H1 (cell line): ENCODE measurements at regions not wholly inside any gene's neighbourhood (a gene's known extent, or its start where the extent isn't known, plus 50 kb on each side); places are given as distances from the start of the nearest gene placed in this dataset.

Experiments used
- CTCF ChIA-PET: fragments of 300-600 bp; sonication (Branson Sonifier 250); formaldehyde crosslinking; loops from one replicate; lab custom pipeline; 2021; ENCODE audit not compliant: partially characterized antibody; lab: Charles Lee
- POLR2A ChIA-PET: fragments of 300-600 bp; sonication (Branson Sonifier 250); formaldehyde crosslinking; loops from one replicate; lab custom pipeline; 2021; ENCODE audit warnings: inconsistent platforms; ENCODE audit not compliant: partially characterized antibody; lab: Charles Lee
- DNase-seq, 2 experiments: peaks; one replicate each; pipeline versions ENCODE4 v3.0.0 to v3.0.0-alpha.2; 2010 to 2022; ENCODE audit warnings: low spot score in 2 of 2, low read depth in 1 of 2, mixed read lengths in 1 of 2
- FAIRE-seq: peaks from 2 replicates; lab custom pipeline; 2011; peaks lifted over from hg19 to GRCh38; lab: Jason Lieb, UNC
- H2AFZ ChIP-seq: 2 replicates; pipeline ENCODE4 v1.8.1; 2012; ENCODE audit warnings: low read length, inconsistent platforms
- H2AK5ac ChIP-seq: 2 replicates; pipeline ENCODE4 v1.6.1; 2013; ENCODE audit warnings: low read depth, low read length
- H2BK120ac ChIP-seq: replicated peaks from 2 replicates; pipeline ENCODE3; 2013; ENCODE audit warnings: low read depth, low read length, inconsistent platforms
- H2BK12ac ChIP-seq: 2 replicates; pipeline ENCODE4 v1.6.1; 2013; ENCODE audit warnings: low read depth, low read length
- H2BK15ac ChIP-seq: 2 replicates; pipeline ENCODE4 v1.6.1; 2013; ENCODE audit warnings: low read length
- H2BK20ac ChIP-seq: 2 replicates; pipeline ENCODE4 v1.6.1; 2013; ENCODE audit warnings: low read length
- H2BK5ac ChIP-seq: 2 replicates; pipeline ENCODE4 v1.6.1; 2013; ENCODE audit warnings: low read depth, low read length
- H3K14ac ChIP-seq: 2 replicates; pipeline ENCODE4 v1.6.1; 2013; ENCODE audit warnings: inconsistent platforms; ENCODE audit not compliant: insufficient read length
- H3K18ac ChIP-seq: 2 replicates; pipeline ENCODE4 v1.6.1; 2013; ENCODE audit warnings: low read length; ENCODE audit errors: extremely low read depth
- H3K23ac ChIP-seq: 2 replicates; pipeline ENCODE4 v1.6.1; 2013; ENCODE audit warnings: inconsistent platforms; ENCODE audit not compliant: insufficient read length
- H3K23me2 ChIP-seq: 2 replicates; pipeline ENCODE4 v1.6.1; 2013; ENCODE audit warnings: low read depth, low read length
- H3K27ac ChIP-seq: 2 replicates; pipeline ENCODE4 v1.6.1; 2011; ENCODE audit warnings: low read depth, low read length, inconsistent platforms
- H3K27me3 ChIP-seq, 4 experiments: replicated peaks in 1 of 4; 1 replicate in 1 of 4; 2 replicates in 3 of 4; pipeline versions ENCODE4 v1.6.1 to v1.8.1; 2011 to 2013; ENCODE audit warnings: low read length in 3 of 4, mild to moderate bottlenecking in 3 of 4, inconsistent platforms in 2 of 4, mixed read lengths in 2 of 4, moderate library complexity in 1 of 4; ENCODE audit not compliant: control insufficient read depth in 3 of 4, insufficient read depth in 3 of 4; ENCODE audit errors: extremely low read depth in 1 of 4
- H3K36me3 ChIP-seq, 4 experiments: 2 replicates each; pipeline versions ENCODE4 v1.6.1 to v1.8.1; 2011 to 2013; ENCODE audit warnings: mild to moderate bottlenecking in 4 of 4, low read length in 3 of 4, moderate library complexity in 2 of 4, control low read depth in 1 of 4, inconsistent platforms in 1 of 4; ENCODE audit not compliant: insufficient read depth in 4 of 4, control insufficient read depth in 2 of 4
- H3K4ac ChIP-seq: replicated peaks from 2 replicates; pipeline ENCODE3; 2013; ENCODE audit warnings: low read length, low read depth, mixed read lengths, inconsistent platforms; ENCODE audit not compliant: insufficient read length
- H3K4me1 ChIP-seq, 4 experiments: replicated peaks in 1 of 4; 1 replicate in 1 of 4; 2 replicates in 3 of 4; pipeline versions ENCODE4 v1.6.1 to v1.8.1; 2011 to 2013; ENCODE audit warnings: low read length in 3 of 4, inconsistent platforms in 2 of 4, mixed read lengths in 1 of 4; ENCODE audit not compliant: insufficient read depth in 4 of 4, control insufficient read depth in 3 of 4
- H3K4me2 ChIP-seq, 2 experiments: 2 replicates each; pipeline versions ENCODE4 v1.6.1 to v1.8.1; 2011 to 2013; ENCODE audit warnings: low read depth in 2 of 2, low read length in 2 of 2, control low read depth in 1 of 2, inconsistent platforms in 1 of 2, mild to moderate bottlenecking in 1 of 2; ENCODE audit not compliant: insufficient read depth in 1 of 2
- H3K4me3 ChIP-seq, 4 experiments: fragments of 200-600, 300-600 bp in 1 of 4; sonication (generic), shearing (Covaris generic), sonication (Bioruptor Twin) in 1 of 4; 2 replicates each; pipeline versions ENCODE4 v1.5.1 to v1.8.1; 2011 to 2016; ENCODE audit warnings: low read length in 4 of 4, low read depth in 3 of 4, control low read depth in 2 of 4, inconsistent platforms in 2 of 4, mild to moderate bottlenecking in 2 of 4, mixed read lengths in 1 of 4, moderate library complexity in 1 of 4; ENCODE audit not compliant: insufficient read depth in 2 of 4; ENCODE audit errors: extremely low read depth in 1 of 4
- H3K56ac ChIP-seq: replicated peaks from 2 replicates; pipeline ENCODE3; 2013; ENCODE audit warnings: low read depth, mild to moderate bottlenecking, mixed read lengths, low read length, inconsistent platforms; ENCODE audit not compliant: insufficient read length
- H3K79me1 ChIP-seq: 2 replicates; pipeline ENCODE4 v1.6.1; 2013; ENCODE audit warnings: low read depth, low read length, control low read depth
- H3K79me2 ChIP-seq, 2 experiments: 2 replicates each; pipeline versions ENCODE4 v1.6.1 to v1.8.1; 2012 to 2013; ENCODE audit warnings: low read length in 2 of 2, mild to moderate bottlenecking in 2 of 2, inconsistent platforms in 1 of 2; ENCODE audit not compliant: insufficient read depth in 2 of 2, control insufficient read depth in 1 of 2
- H3K9ac ChIP-seq, 4 experiments: replicated peaks in 1 of 4; 1 replicate in 1 of 4; 2 replicates in 3 of 4; pipeline versions ENCODE4 v1.6.1 to v1.8.1; 2011 to 2013; ENCODE audit warnings: low read depth in 3 of 4, low read length in 3 of 4, control low read depth in 2 of 4, mild to moderate bottlenecking in 2 of 4, moderate library complexity in 2 of 4, inconsistent platforms in 1 of 4; ENCODE audit errors: extremely low read depth in 1 of 4
- H3K9me3 ChIP-seq, 2 experiments: 2 replicates each; pipeline versions ENCODE4 v1.6.1 to v1.8.1; 2012 to 2013; ENCODE audit warnings: mild to moderate bottlenecking in 2 of 2, moderate library complexity in 2 of 2, control low read depth in 1 of 2, inconsistent platforms in 1 of 2, low read depth in 1 of 2, low read length in 1 of 2, mixed read lengths in 1 of 2; ENCODE audit not compliant: insufficient read depth in 2 of 2
- H4K20me1 ChIP-seq, 2 experiments: replicated peaks in 1 of 2; 2 replicates each; pipeline versions ENCODE3 to v1.8.1; 2011 to 2013; ENCODE audit warnings: inconsistent platforms in 2 of 2, low read length in 2 of 2, mild to moderate bottlenecking in 1 of 2; ENCODE audit not compliant: insufficient read depth in 2 of 2, control insufficient read depth in 1 of 2
- H4K5ac ChIP-seq: 2 replicates; pipeline ENCODE4 v1.6.1; 2013; ENCODE audit warnings: low read length, low read depth, mixed read lengths, inconsistent platforms; ENCODE audit not compliant: insufficient read length
- H4K8ac ChIP-seq: 2 replicates; pipeline ENCODE4 v1.8.0; 2013; ENCODE audit warnings: mild to moderate bottlenecking, moderate library complexity, low read length, inconsistent platforms; ENCODE audit not compliant: insufficient read depth; ENCODE audit errors: extremely low read depth
- H4K91ac ChIP-seq: replicated peaks from 2 replicates; pipeline ENCODE3; 2013; ENCODE audit warnings: low read length, mixed read lengths, inconsistent platforms; ENCODE audit not compliant: insufficient read length
- JUN ChIP-seq: IDR thresholded peaks from 2 replicates; pipeline ENCODE4 v1.6.1; 2011; ENCODE audit warnings: low read depth, mild to moderate bottlenecking, improper control_type of control experiment, low read length
- JUND ChIP-seq: IDR thresholded peaks from 2 replicates; pipeline ENCODE4 v1.6.1; 2011; ENCODE audit warnings: mild to moderate bottlenecking, improper control_type of control experiment, low read length
- KDM1A ChIP-seq: fragments of 200-600, 300-600 bp; sonication (generic); IDR thresholded peaks from 2 replicates; pipeline ENCODE4 v1.7.1; 2016; ENCODE audit warnings: mild to moderate bottlenecking, low read length, borderline replicate concordance
- TAF1 ChIP-seq: IDR thresholded peaks from 2 replicates; pipeline ENCODE4 v1.6.1; 2011; ENCODE audit warnings: mild to moderate bottlenecking, low read depth, low read length
- WGBS, 2 experiments: shearing (Covaris generic) in 1 of 2; methylation state at CpG; one replicate each; pipeline versions ENCODE4 v1.1.6 to v1.1.7; 2013 to 2015; ENCODE audit warnings: low lambda C conversion rate in 2 of 2, mixed read lengths in 2 of 2, inconsistent platforms in 1 of 2, low coverage in 1 of 2, missing lambda C conversion rate in 1 of 2; ENCODE audit not compliant: insufficient replicate concordance in 2 of 2, insufficient coverage in 1 of 2, insufficient read length in 1 of 2; ENCODE audit errors: extremely low coverage in 1 of 2, missing lambda C conversion rate in 1 of 2; 5-methylcytosine and 5-hydroxymethylcytosine counted together

- no peak overlapping the region for H3K27ac ChIP-seq
- no peak overlapping the region for H2BK5ac ChIP-seq
- H2BK15ac ChIP-seq, result no peak overlapping the region
- H3K4me2 ChIP-seq, result no peak overlapping the region
- H3K4me1 ChIP-seq, result peaks cover 1 to 11% (median 7%) of the 10 kb centered on the region in 4 experiments
- H3K4me3 ChIP-seq, result no peak overlapping the region
- 88% methylated on average over 14 of the region's 14 CpGs; no CpG with 5 or more reads in 1 of the 2 experiments for WGBS, 2 experiments
- FAIRE-seq (no peak), DNase-seq (no peak)
- no peak overlapping the region for H3K14ac ChIP-seq
- H3K23ac ChIP-seq, result no peak overlapping the region
- H3K9ac ChIP-seq, result no peak overlapping the region
- no peaks in the 10 kb centered on the region for H3K79me2 ChIP-seq
- TF ChIP-seq TAF1 (no peak), JUN (no peak), JUND (no peak), KDM1A (no peak)
- H2AK5ac ChIP-seq, result no peak overlapping the region
- no peak overlapping the region for H4K91ac ChIP-seq
- H3K23me2 ChIP-seq, result no peaks in the 10 kb centered on the region; the same call in 1 of the 2 replicates
- no peaks in the 10 kb centered on the region for H3K36me3 ChIP-seq
- no peaks in the 10 kb centered on the region for H4K20me1 ChIP-seq
- H4K8ac ChIP-seq, result peak overlapping the region; percentile 41
- no peaks in the 10 kb centered on the region for H3K79me1 ChIP-seq
- H2BK120ac ChIP-seq, result no peak overlapping the region
- no peak overlapping the region for H2AFZ ChIP-seq
- no peak overlapping the region for H4K5ac ChIP-seq
- POLR2A ChIA-PET, result interaction anchor here (2.8 kb wide), 1 partner anchor 90 kb away, joined by 8 read pairs; the partner anchor contains the start of gene ATF3
- 0 out of 2 replicates have a peak overlapping the region, but pooled peaks have one; percentile 24 for H3K18ac ChIP-seq
- H3K4ac ChIP-seq, result no peak overlapping the region
- peaks cover 8 to 34% (median 24%) of the 10 kb centered on the region in 4 experiments for H3K27me3 ChIP-seq
- H3K56ac ChIP-seq, result no peak overlapping the region
- no peak overlapping the region for H2BK20ac ChIP-seq
- CTCF ChIA-PET, result interaction anchor here (0.9 to 2.0 kb wide), 6 partner anchors 11 to 160 kb away, joined by 3 to 9 read pairs (median 4); no protein-coding TSS in a partner anchor
- 0 out of 2 replicates have a peak overlapping the region, but pooled peaks have one; percentile 4 for H2BK12ac ChIP-seq
- H3K9me3 ChIP-seq, result no peaks in the 10 kb centered on the region
These were observed 85.7 kb downstream of the NENF start for GRCh38 chr1:212518188-212519054.
